Kidney (tissue), 13 donors: ENCODE measurements at regions not wholly inside any gene's neighbourhood (a gene's known extent, or its start where the extent isn't known, plus 50 kb on each side); places are given as distances from the start of the nearest gene placed in this dataset.

Experiments
- DNase-seq, 5 donors: peaks; one replicate each; pipeline ENCODE4 v3.0.0-alpha.2; 2013 to 2020
- FAIRE-seq: peaks from 2 replicates; lab custom pipeline; 2012; peaks lifted over from hg19 to GRCh38; lab: Jason Lieb, UNC
- H3K27ac ChIP-seq, 2 donors: one replicate each; pipeline ENCODE4 v1.7.0; 2013; ENCODE audit warnings: low read depth in 2 of 2, low read length in 2 of 2, inconsistent platforms in 1 of 2
- H3K27me3 ChIP-seq: one replicate; pipeline ENCODE4 v1.7.1; 2013; ENCODE audit warnings: low read length, inconsistent platforms; ENCODE audit not compliant: control insufficient read depth, insufficient read depth
- H3K36me3 ChIP-seq, 3 donors: one replicate each; pipeline versions ENCODE4 v1.7.0 to v1.7.1; 2013; ENCODE audit warnings: low read length in 3 of 3, control low read depth in 1 of 3, inconsistent platforms in 1 of 3; ENCODE audit not compliant: insufficient read depth in 3 of 3, control insufficient read depth in 2 of 3
- H3K4me1 ChIP-seq, 3 donors: one replicate each; pipeline versions ENCODE4 v1.7.0 to v1.7.1; 2013; ENCODE audit warnings: low read length in 3 of 3, inconsistent platforms in 1 of 3, low read depth in 1 of 3; ENCODE audit not compliant: control insufficient read depth in 2 of 3, insufficient read depth in 2 of 3
- H3K4me3 ChIP-seq, 3 donors: one replicate each; pipeline versions ENCODE4 v1.7.0 to v1.8.1; 2013; ENCODE audit warnings: low read length in 3 of 3, control low read depth in 1 of 3, inconsistent platforms in 1 of 3
- H3K9ac ChIP-seq, 3 donors: one replicate each; pipeline versions ENCODE4 v1.7.0 to v1.7.1; 2013; ENCODE audit warnings: low read length in 3 of 3, control low read depth in 1 of 3, inconsistent platforms in 1 of 3
- H3K9me3 ChIP-seq, 3 donors: one replicate each; pipeline versions ENCODE4 v1.7.0 to v1.7.1; 2013; ENCODE audit warnings: low read length in 3 of 3, control low read depth in 1 of 3, inconsistent platforms in 1 of 3; ENCODE audit not compliant: control insufficient read depth in 2 of 3, insufficient read depth in 1 of 3
- CTCF ChIP-seq: IDR thresholded peaks from 3 replicates; pipeline ENCODE4 v1.5.1; 2012; ENCODE audit warnings: mild to moderate bottlenecking, moderate library complexity, borderline replicate concordance; ENCODE audit not compliant: insufficient read depth; ENCODE audit errors: extremely low read depth
- intact Hi-C: fragments of 100-400 bp; cut with DNase I; formaldehyde crosslinking; loops from one replicate; pipeline ENCODE4 v1.11.1; 2022
- donor health status: control.
- donor health status: control.
- donor health status: control.
- donor health status: control.
- donor health status: control.
- donor health status: DM: yes; HTN: yes; CAD: no.
- donor health status: Normal renal cell carcinoma (clear cell type).

GRCh38 chr14:105863296-105864108 is 337.1 kb downstream of the TMEM121 start:
- Histone ChIP-seq H3K27ac (no peak overlapping the region), H3K27me3 (no peaks in the 10 kb centered on the region), H3K4me3 (no peak overlapping the region), H3K9me3 (no peaks in the 10 kb centered on the region), H3K9ac (no peak overlapping the region), H3K36me3 (no peaks in the 10 kb centered on the region), H3K4me1 (no peaks in the 10 kb centered on the region)
- FAIRE-seq (no peak), DNase-seq (peak in 2 of 5 donors; percentile 19 to 63)
- TF ChIP-seq CTCF = no peak
- intact Hi-C loops = no loop called here

DNA sequence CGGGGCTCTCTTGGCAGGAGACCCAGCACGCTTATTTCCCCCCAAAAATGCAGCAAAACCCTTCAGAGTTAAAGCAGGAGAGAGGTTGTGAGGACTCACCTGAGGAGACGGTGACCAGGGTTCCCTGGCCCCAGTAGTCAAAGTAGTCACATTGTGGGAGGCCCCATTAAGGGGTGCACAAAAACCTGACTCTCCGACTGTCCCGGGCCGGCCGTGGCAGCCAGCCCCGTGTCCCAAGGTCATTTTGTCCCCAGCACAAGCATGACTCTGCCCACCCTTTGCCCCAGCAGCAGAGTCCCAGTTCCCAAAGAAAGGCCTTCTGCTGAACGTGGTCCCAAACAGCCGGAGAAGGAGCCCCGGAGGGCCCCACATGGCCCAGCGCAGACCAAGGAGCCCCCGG is 337.7 kb downstream of the TMEM121 start:
- peak in 1 of 5 donors; percentile 2 for DNase-seq
- no peak for FAIRE-seq
- intact Hi-C loops = no loop called here

DNA sequence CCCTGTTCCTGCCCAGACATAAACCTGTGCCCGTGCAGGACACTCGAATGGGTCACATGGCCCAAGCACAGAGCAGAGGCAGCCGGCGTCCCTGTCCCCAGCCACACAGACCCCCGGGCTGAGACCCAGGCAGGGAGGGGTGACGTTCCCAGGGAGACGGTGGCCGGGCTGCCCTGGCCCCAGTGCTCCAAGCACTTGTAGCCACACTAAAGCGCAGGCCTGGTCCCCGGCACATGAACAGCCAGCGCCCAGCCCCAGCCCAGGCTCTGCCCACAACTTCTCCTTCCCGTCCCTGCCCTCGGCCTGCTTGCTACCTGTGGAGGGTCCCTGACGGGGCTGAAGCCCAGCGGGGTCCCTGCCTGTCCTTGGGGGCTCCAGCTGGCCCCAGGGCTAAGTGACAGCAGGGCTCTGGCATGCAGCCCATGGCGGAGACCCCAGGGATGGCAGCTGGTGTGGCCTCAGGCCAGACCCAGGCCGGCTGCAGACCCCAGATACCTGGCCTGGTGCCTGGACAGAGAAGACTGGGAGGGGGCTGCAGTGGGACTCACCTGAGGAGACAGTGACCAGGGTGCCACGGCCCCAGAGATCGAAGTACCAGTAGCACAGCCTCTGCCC is 338.4 kb downstream of the TMEM121 start:
- intact Hi-C loops = no loop called here
- Histone ChIP-seq H3K27ac (no peak overlapping the region), H3K4me3 (no peak overlapping the region), H3K36me3 (no peaks in the 10 kb centered on the region), H3K9ac (no peak overlapping the region), H3K4me1 (no peaks in the 10 kb centered on the region), H3K27me3 (no peaks in the 10 kb centered on the region), H3K9me3 (no peaks in the 10 kb centered on the region)
- no peak for TF ChIP-seq CTCF
- no peak for FAIRE-seq
- peak in 2 of 5 donors; percentile 7 to 60 for DNase-seq

More for the DNA sequence above, 337.7 kb downstream of the TMEM121 start:
- H3K36me3 ChIP-seq = no peaks in the 10 kb centered on the region
- no peaks in the 10 kb centered on the region for H3K27me3 ChIP-seq
- no peaks in the 10 kb centered on the region for H3K4me1 ChIP-seq
- TF ChIP-seq CTCF = no peak
- no peaks in the 10 kb centered on the region for H3K9me3 ChIP-seq
- no peak overlapping the region for H3K9ac ChIP-seq
- H3K4me3 ChIP-seq = no peak overlapping the region
- no peak overlapping the region for H3K27ac ChIP-seq
